HG02571 (cell line): ENCODE measurements at regions not wholly inside any gene's neighbourhood (a gene's known extent, or its start where the extent isn't known, plus 50 kb on each side); places are given as distances from the start of the nearest gene placed in this dataset.

Experiments
- ATAC-seq: cut with Tn5 transposase; IDR thresholded peaks from one replicate; pipeline ENCODE4 v1.9.1; 2021; ENCODE audit warnings: mild to moderate bottlenecking, moderate library complexity; ENCODE audit not compliant: unreplicated experiment

DNA sequence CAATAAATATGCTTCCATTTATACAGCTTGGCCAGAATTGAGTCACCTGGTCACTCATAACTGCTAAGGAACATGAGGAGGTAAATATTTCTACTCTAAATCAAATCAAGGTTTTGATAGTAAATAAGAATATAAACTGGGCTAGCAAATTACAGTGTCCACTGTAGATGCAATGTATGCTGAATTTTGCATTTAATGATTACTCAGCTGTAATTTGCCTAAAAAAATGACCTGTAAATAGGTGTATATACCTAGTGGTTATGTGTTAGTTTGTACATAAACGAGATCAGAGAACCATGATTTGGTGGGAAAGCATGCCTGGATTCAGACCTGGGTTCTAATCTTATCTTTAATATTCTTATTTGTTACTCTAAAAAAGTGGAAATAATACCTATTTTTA lies 76.6 kb upstream of the CNTN1 start:
- no peak for ATAC-seq

DNA sequence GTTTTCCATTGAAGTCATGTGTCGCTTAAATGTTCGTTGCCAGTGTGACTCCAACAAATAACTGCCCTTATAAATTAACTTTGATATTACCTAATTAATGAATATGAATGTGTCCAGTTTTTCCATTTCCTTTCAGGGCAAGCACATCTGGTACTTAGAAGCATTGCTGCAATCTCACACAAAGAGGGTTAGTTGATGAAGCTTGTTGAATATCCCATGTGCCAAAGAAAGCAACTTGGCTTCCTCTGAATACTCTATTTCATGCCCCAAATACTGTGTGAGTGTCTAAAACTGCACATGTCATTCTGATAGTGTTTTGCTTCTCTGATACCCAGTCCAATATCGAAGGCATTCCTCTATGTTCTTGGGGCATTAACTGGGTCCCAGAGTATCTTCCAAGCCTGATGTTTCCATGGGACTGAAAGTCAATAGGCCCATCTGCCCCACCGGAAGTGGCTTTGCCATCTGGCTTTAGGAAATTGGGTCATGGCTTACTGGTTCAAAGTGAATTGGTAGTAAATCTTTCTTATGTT lies 75.8 kb upstream of the CNTN1 start:
- no peak for ATAC-seq

DNA sequence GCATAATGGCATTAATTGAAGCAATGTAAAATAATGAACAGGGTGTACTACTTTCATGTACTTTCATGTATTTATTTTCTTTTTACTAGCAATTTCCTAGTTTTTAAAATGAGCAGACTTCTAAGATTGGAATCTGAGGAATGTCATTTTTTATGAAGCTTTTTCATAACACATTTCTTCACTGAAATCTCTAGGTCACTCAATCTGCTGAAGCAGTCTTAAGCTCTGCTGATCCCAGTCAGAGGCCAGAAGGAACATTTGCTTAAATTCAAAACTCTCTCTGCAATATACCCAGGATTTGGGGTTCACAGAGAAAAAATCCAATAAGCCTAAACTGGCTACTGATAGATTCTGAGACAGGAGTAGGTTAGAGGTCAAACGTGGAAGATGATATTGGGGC lies 73.6 kb upstream of the CNTN1 start:
- no peak for ATAC-seq

DNA sequence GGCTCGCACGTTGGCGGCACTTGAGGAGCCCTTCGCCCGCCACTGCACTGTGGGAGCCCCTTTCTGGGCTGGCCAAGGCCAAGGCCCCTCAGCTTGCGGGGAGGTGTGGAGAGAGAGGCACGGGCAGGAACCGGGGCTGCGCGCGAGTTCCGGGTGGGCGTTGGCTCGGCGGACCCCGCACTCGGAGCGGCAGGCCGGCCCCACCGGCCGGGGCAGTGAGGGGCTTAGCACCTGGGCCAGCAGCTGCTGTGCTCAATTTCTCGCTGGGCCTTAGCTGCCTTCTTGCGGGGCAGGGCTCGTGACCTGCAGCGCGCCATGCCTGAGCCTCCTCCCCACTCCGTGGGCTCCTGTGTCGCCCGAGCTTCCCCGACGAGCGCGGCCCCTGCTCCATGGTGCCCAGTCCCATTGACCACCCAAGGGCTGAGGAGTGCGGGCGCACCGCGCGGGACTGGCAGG lies 71.6 kb upstream of the CNTN1 start:
- no peak for ATAC-seq

DNA sequence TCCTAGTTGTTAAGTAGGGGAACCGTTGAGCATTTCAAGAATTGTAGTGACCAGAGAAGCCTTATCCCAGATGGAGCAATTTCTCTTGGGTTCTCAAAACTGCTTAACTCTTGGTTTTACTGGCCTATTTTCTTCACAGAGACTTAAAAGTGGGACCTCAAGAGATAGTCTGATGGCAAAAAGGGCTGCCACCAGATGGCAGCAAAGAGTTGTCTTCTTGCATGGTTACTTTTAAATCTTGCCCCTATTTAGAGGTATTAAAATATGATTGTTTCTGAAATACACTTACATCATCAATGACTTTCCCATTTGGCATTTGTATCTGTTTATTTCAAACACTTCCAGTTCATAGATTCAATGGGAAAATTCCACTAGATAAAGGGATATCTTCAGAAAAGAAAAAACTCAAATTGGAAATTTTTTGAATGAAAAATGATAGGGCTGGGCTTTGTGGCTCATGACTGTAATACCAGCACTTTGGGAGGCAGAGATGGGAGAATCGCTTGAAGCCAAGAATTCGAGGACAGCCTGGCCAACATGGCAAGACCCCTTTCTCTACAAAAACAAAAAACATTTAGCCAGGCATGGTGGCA lies 69.9 kb upstream of the CNTN1 start:
- ATAC-seq = no peak

DNA sequence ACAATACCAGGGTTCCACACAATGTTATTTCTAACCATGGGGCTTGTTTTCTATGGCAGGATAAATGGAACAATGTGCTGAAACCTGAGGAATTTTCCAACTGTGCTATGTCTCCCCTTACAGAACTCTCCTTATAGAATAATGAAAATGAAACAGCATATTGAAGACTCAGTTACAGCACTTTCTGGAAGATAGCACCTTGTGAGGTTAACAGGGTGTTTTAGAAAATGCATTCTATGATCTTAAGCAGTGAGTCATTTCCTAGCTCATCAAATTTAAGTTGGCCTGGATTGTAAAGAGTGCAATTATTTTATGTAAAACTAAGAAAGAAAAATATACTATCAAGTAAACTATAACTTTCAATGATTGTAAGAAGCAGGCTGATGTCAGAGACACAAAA lies 60.1 kb upstream of the CNTN1 start:
- ATAC-seq = no peak

DNA sequence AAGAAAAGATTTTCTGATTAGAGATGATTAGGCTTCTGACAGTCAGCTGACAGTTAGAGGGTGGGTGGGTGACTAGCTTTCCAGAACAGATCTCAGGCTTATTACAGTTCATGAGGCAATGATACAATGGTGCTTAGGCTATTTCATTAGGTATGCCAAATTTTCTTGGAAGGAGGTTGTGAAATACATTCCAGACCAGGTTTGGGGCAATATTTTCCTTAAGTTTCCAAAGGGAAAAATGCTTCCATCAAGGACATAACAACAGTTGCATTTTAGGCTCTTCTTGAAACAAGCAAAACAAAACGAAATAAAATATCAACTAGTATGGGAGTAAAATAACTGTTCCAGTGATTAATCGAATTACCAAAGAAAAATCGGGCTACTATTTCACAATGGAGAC lies 59.3 kb upstream of the CNTN1 start:
- ATAC-seq = no peak

DNA sequence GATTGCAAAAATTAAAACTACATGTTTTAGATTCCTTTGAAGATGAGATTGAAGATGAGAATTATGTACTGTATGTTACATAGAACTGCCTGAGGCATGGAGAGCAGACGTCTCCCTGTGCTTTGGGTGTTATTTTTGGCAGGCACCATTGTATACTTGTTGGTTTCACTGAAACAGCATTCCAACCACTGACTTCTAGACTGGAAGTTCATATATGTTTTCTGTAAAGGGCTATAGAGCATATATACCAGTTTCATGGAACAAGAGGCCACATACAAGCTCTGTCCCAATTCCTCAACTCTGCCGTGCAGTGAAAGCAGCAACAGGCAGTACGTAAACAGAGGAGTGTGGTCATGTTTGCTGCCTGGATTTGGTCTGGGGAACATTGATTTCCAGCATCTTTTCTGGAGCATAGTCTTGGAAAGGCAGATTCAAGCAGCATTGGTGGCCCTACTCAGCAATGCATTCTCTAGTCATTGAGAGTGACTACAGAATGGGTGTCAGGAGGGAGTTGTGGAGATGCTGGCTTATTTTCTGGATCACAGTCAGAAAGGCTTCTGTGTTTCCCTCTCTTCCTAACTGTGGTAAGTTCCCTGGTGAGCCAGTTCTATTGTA lies 57.6 kb upstream of the CNTN1 start:
- no peak for ATAC-seq

DNA sequence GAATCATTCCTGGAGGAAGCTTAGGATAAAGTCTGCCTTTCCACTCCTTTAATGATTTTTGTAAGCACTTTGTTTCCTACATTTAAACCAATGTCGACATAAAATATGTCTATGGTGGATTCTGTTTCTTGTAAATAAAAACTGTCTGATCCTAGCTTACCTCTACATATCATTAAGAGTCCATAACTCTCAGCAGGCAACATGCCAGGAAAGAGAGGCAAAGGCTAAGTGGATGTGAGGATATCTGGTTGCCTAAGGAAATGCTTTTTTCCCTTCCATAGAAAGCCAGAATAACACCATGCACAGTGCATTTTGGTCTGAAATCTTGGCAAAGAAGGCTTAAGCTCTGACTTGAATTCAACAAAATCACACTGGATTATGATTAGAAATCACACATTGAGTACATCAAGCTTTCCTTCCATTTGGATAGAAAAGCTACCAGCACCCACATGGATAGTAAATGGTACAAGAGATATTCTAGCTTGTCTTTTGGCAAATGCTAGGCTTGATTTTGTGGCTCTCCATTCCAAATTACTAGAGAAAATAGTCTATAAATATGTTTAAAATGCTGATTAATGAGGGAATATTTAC lies 57.0 kb upstream of the CNTN1 start:
- ATAC-seq = no peak
